Common myeloid progenitor, CD34-positive (primary cell): ENCODE measurements at regions not wholly inside any gene's neighbourhood (a gene's known extent, or its start where the extent isn't known, plus 50 kb on each side); places are given as distances from the start of the nearest gene placed in this dataset.
"Not testable (repeated sequence)": the region's sequence is repeated elsewhere in the genome, so short reads cannot be mapped to it uniquely, and the experiment has no call there.

Experiments used
- CTCF ChIA-PET: fragments of 350-600 bp; sonication (Branson Sonifier 250); formaldehyde crosslinking; loops from one replicate; lab custom pipeline; 2021; ENCODE audit warnings: antibody characterized with exemption; lab: Charles Lee
- POLR2A ChIA-PET: fragments of 350-600 bp; sonication (Branson Sonifier 250); formaldehyde crosslinking; loops from one replicate; lab custom pipeline; 2021; ENCODE audit warnings: antibody characterized with exemption; lab: Charles Lee
- DNase-seq, 3 donors: peaks; one replicate each; pipeline versions ENCODE4 v3.0.0 to v3.0.0-alpha.2; 2013
- H3K27ac ChIP-seq, 2 experiments: 1 replicate in 1 of 2; 2 replicates in 1 of 2; pipeline ENCODE4 v1.7.0; 2013; ENCODE audit warnings: inconsistent platforms in 2 of 2, low read length in 2 of 2, mild to moderate bottlenecking in 2 of 2, low read depth in 1 of 2, moderate library complexity in 1 of 2; ENCODE audit not compliant: severe bottlenecking in 2 of 2, insufficient read depth in 1 of 2, poor library complexity in 1 of 2
- H3K27me3 ChIP-seq, 5 experiments: replicated peaks in 2 of 5; 1 replicate in 3 of 5; 2 replicates in 2 of 5; pipeline versions ENCODE4 v1.6.1 to v1.7.0; 2013; ENCODE audit warnings: low read length in 4 of 5, mild to moderate bottlenecking in 2 of 5, moderate library complexity in 2 of 5, inconsistent platforms in 1 of 5; ENCODE audit not compliant: insufficient read depth in 5 of 5, control insufficient read depth in 4 of 5
- H3K36me3 ChIP-seq, 4 experiments: 1 replicate in 2 of 4; 2 replicates in 2 of 4; pipeline versions ENCODE4 v1.6.1 to v1.7.0; 2013; ENCODE audit warnings: low read length in 3 of 4, control low read depth in 1 of 4, mild to moderate bottlenecking in 1 of 4; ENCODE audit not compliant: control insufficient read depth in 4 of 4, insufficient read depth in 4 of 4
- H3K4me1 ChIP-seq, 4 experiments: 1 replicate in 3 of 4; 2 replicates in 1 of 4; pipeline versions ENCODE4 v1.6.1 to v1.7.1; 2013; ENCODE audit warnings: low read length in 3 of 4, mild to moderate bottlenecking in 3 of 4, control low read depth in 1 of 4, inconsistent platforms in 1 of 4, moderate library complexity in 1 of 4; ENCODE audit not compliant: control insufficient read depth in 4 of 4, insufficient read depth in 4 of 4; ENCODE audit errors: control extremely low read depth in 1 of 4
- H3K4me3 ChIP-seq, 7 experiments: 1 replicate in 4 of 7; 2 replicates in 3 of 7; pipeline versions ENCODE4 v1.5.1 to v1.7.0; 2013; ENCODE audit warnings: mild to moderate bottlenecking in 7 of 7, low read length in 6 of 7, moderate library complexity in 6 of 7, inconsistent platforms in 2 of 7, low read depth in 2 of 7, control low read depth in 1 of 7; ENCODE audit not compliant: insufficient read depth in 4 of 7, control insufficient read depth in 1 of 7; ENCODE audit errors: extremely low read depth in 1 of 7
- H3K9me3 ChIP-seq, 5 experiments: 1 replicate in 4 of 5; 2 replicates in 1 of 5; pipeline versions ENCODE4 v1.6.1 to v1.7.1; 2013; ENCODE audit warnings: low read length in 4 of 5, mild to moderate bottlenecking in 2 of 5, inconsistent platforms in 1 of 5, low read depth in 1 of 5, moderate library complexity in 1 of 5; ENCODE audit not compliant: control insufficient read depth in 4 of 5, insufficient read depth in 2 of 5; ENCODE audit errors: control extremely low read depth in 1 of 5
- WGBS: methylation state at CpG from one replicate; pipeline ENCODE4 v1.1.5; 2013; ENCODE audit not compliant: insufficient coverage; 5-methylcytosine and 5-hydroxymethylcytosine counted together

DNA sequence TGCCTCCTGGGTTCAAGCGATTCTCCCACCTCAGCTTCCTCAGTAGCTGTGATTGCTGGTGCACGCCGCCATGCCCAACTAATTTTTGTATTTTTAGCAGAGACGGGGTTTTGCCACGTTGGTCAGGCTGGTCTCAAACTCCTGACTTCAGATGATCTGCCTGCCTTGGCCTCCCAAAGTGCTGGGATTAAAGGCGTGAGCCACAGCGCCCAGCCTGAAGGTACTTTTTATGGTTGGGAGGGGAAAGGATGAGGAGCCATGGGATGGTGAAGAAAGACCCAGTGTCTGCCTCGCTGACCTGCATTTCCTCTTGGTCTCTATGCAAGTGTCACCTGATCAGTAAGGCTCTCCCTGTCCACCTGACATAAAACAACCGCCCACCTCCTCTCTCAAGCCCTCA lies 107.0 kb downstream of the SNX5 start:
- H3K27ac ChIP-seq, DNase-seq, H3K36me3 ChIP-seq, H3K27me3 ChIP-seq, POLR2A ChIA-PET, H3K9me3 ChIP-seq, H3K4me3 ChIP-seq: not testable (repeated sequence)
- 94% methylated on average over 5 of the region's 9 CpGs for WGBS
- CTCF ChIA-PET, result interaction anchor here (1.3 kb wide), 1 partner anchor 17 kb away, joined by 3 read pairs; no protein-coding TSS in a partner anchor
- peaks cover 4 to 24% (median 17%) of the 10 kb centered on the region in 4 experiments for H3K4me1 ChIP-seq

DNA sequence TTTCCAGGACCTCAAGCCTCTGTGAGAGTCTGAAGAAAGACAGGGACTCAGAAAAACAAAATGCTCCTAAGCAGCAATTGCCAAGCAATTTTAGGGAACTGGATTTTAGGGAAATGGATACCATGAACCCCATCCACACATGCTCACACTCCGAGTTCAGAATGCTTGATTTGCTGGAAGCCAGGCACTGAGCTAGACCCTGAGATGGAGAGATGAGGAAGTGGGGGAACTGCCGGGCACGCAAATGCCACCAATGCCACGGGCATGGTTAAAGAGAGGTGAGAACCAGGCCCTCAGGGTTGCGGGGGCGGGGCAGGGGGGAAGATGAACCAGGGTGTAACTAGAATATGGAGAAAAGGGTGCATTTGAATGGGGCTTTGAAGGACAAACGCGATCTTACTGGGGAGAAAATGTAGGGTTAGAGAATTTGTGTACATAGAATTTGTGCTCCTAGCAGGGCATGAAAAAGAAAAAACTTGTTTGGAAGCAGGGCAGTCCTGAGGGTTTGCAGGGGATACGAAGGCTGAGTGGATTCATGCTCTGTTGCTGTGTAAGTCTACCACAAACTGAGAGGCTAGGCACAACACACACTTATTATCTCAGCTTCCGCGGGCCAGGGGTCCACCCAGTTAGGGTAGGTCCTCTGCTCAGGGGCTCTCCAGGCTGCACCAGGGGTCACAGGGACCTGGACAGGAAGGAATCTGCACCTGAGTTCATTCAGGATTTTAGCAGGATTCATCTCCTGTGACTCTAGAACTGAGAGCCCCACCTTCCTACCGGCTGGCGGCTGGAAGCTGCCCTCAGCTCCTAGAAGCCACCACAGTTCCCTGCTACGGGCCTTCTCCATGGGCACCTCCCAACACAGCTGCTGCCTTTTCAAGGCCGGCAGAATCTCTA lies 108.0 kb downstream of the SNX5 start:
- WGBS, result 68% methylated on average over 11 of the region's 15 CpGs
- H3K4me1 ChIP-seq, result peaks cover 4 to 30% (median 22%) of the 10 kb centered on the region in 4 experiments
- H3K27ac ChIP-seq, result no peak overlapping the region
- DNase-seq, result peak in 2 of 3 donors; percentile 35 to 42
- no peaks in the 10 kb centered on the region for H3K9me3 ChIP-seq
- peaks cover 0 to 2% (median 0%) of the 10 kb centered on the region in 5 experiments for H3K27me3 ChIP-seq
- no peaks in the 10 kb centered on the region for H3K36me3 ChIP-seq
- H3K4me3 ChIP-seq, result no peak overlapping the region
- CTCF ChIA-PET, result interaction anchor here (1.7 kb wide), 1 partner anchor 13 kb away, joined by 3 read pairs; no protein-coding TSS in a partner anchor
- POLR2A ChIA-PET, result no interaction called here

- peaks cover 4 to 30% (median 22%) of the 10 kb centered on the region in 4 experiments for H3K4me1 ChIP-seq
- H3K27ac ChIP-seq, result no peak overlapping the region
- no peaks in the 10 kb centered on the region for H3K9me3 ChIP-seq
- peak in 1 of 3 donors; percentile 13 for DNase-seq
- H3K36me3 ChIP-seq, result no peaks in the 10 kb centered on the region
- CTCF ChIA-PET, result interaction anchor here (0.8 to 1.7 kb wide), 2 partner anchors 14 to 178 kb away, joined by 3 read pairs; partner anchors contain the start of gene RRBP1
- H3K4me3 ChIP-seq, result peak overlapping the region in 2 of 7 experiments; percentile 19 to 53
- POLR2A ChIA-PET, result no interaction called here
- peaks cover 0 to 2% (median 0%) of the 10 kb centered on the region in 5 experiments for H3K27me3 ChIP-seq
- WGBS, result 32% methylated on average over 22 of the region's 22 CpGs
These were observed 108.9 kb downstream of the SNX5 start for GRCh38 chr20:17859616-17860232.

DNA sequence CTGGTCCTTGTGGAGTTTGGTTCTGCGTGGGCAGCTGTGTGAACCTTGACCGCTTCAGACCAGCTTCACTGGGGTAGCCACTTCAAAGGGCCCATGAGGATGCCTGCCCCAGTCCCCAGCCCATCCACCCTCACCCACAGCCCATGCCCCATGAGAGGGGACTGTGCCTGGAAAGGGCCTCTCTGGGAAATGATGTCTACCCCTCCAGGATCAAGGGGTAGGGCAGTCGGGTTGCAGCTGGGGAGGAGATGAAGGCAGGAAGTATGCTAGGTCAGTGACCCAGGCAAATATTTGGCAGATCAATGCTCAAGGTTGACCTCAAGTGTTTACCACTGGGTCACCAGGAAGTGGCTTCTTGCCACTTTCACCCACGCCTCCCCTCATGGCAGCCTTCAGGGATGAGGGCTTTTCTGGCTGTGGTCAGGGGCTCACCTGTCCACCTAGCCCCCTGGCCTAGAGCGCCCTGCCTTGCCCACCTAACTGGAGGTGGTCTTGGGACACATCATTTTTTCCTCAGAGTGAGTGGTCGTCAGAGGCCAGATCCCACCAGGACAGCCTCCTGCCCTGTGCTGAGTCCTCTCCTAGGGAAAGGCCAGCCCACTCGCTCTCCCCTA lies 109.5 kb downstream of the SNX5 start:
- 52% methylated on average over 3 of the region's 7 CpGs for WGBS
- H3K27me3 ChIP-seq, result peaks cover 0 to 2% (median 0%) of the 10 kb centered on the region in 5 experiments
- ChIA-PET CTCF (interaction anchor here (0.8 to 1.7 kb wide), 2 partner anchors 15 to 178 kb away, joined by 3 read pairs; partner anchors contain the start of gene RRBP1), POLR2A (no interaction called here)
- peak overlapping the region in 2 of 7 experiments; percentile 19 to 53 for H3K4me3 ChIP-seq
- no peaks in the 10 kb centered on the region for H3K36me3 ChIP-seq
- H3K27ac ChIP-seq, result no peak overlapping the region
- H3K9me3 ChIP-seq, result no peaks in the 10 kb centered on the region
- H3K4me1 ChIP-seq, result peaks cover 4 to 30% (median 22%) of the 10 kb centered on the region in 4 experiments
- no peak for DNase-seq

DNA sequence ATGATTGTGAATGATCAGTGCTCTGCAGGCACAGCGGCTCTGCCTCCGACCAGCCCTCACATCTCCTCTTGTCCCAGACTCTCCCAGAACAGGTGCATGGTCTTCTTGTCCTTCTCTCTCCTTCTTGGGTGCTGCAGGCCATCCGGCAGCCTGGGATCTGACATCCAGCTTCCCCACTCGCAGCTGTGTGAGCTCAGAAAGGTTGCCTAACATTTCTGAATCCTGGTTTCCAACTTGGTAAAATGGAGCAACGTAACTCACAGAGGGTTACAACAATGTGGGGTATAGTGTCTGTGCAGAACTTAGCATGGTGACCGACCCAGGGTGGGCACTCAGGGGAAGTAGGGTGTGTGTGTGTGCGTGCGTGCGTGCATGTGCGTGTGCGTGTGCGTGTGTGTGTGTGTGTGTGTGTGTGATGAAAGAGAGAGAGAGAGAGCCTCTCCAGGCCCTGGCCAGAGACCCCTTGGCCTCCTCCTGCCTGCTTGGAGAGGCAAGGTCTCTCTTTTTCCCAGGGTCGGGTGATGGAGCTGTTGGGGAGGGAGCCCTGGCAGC lies 110.1 kb downstream of the SNX5 start:
- Histone ChIP-seq H3K4me1 (peaks cover 4 to 30% (median 22%) of the 10 kb centered on the region in 4 experiments), H3K9me3 (no peaks in the 10 kb centered on the region), H3K27me3 (peaks cover 0 to 2% (median 0%) of the 10 kb centered on the region in 5 experiments), H3K36me3 (no peaks in the 10 kb centered on the region), H3K4me3 (no peak overlapping the region), H3K27ac (no peak overlapping the region)
- CTCF ChIA-PET, result no interaction called here
- DNase-seq, result no peak
- POLR2A ChIA-PET, result no interaction called here
- 73% methylated on average over 4 of the region's 13 CpGs for WGBS

- DNase-seq, result no peak
- H3K27me3 ChIP-seq, result peaks cover 0 to 2% (median 0%) of the 10 kb centered on the region in 5 experiments
- 100% methylated on average over 3 of the region's 4 CpGs for WGBS
- no peak overlapping the region for H3K4me3 ChIP-seq
- H3K9me3 ChIP-seq, result no peaks in the 10 kb centered on the region
- ChIA-PET POLR2A (interaction anchor here (0.6 kb wide), 1 partner anchor 34 kb away, joined by 3 read pairs; no protein-coding TSS in a partner anchor), CTCF (interaction anchor here (1.3 to 1.5 kb wide), 2 partner anchors 9 to 98 kb away, joined by 3 read pairs; no protein-coding TSS in a partner anchor)
- peaks cover 4 to 30% (median 22%) of the 10 kb centered on the region in 4 experiments for H3K4me1 ChIP-seq
- no peak overlapping the region for H3K27ac ChIP-seq
- H3K36me3 ChIP-seq, result no peaks in the 10 kb centered on the region
These were observed 110.8 kb downstream of the SNX5 start for GRCh38 chr20:17857639-17858449.
